Gastroesophageal sphincter (tissue), 3 donors: ENCODE measurements at regions not wholly inside any gene's neighbourhood (a gene's known extent, or its start where the extent isn't known, plus 50 kb on each side); places are given as distances from the start of the nearest gene placed in this dataset.

ENCODE experiments used
- CTCF ChIP-seq, 4 experiments: fragments of 200-600 bp in 2 of 4; fragments of 450-650 bp in 2 of 4; sonication (generic) in 1 of 4; IDR thresholded peaks; one replicate each; pipeline ENCODE4 v1.5.1; 2017 to 2019; ENCODE audit warnings: antibody characterized with exemption in 4 of 4, mild to moderate bottlenecking in 2 of 4, moderate library complexity in 2 of 4
- POLR2A ChIP-seq, 2 donors: fragments of 450-650 bp; IDR thresholded peaks; one replicate each; pipeline ENCODE4 v1.6.1; 2017; ENCODE audit warnings: antibody characterized with exemption in 2 of 2, mild to moderate bottlenecking in 2 of 2, moderate library complexity in 1 of 2
- POLR2AphosphoS5 ChIP-seq: sonication (generic); formaldehyde crosslinking; IDR thresholded peaks from one replicate; pipeline ENCODE4 v1.6.1; 2017; ENCODE audit warnings: antibody characterized with exemption

- TF ChIP-seq CTCF (IDR thresholded peaks at IDR 0.05): no peak
- no peak for TF ChIP-seq POLR2AphosphoS5
- no peak for TF ChIP-seq POLR2A (IDR thresholded peaks at IDR 0.05)
Measured at GRCh38 chr9:739362-739761, 102.1 kb upstream of the DMRT1 start.
